ENCODE measurements at regions not wholly inside any gene's neighbourhood (a gene's known extent, or its start where the extent isn't known, plus 50 kb on each side); places are given as distances from the start of the nearest gene placed in this dataset.

DNA sequence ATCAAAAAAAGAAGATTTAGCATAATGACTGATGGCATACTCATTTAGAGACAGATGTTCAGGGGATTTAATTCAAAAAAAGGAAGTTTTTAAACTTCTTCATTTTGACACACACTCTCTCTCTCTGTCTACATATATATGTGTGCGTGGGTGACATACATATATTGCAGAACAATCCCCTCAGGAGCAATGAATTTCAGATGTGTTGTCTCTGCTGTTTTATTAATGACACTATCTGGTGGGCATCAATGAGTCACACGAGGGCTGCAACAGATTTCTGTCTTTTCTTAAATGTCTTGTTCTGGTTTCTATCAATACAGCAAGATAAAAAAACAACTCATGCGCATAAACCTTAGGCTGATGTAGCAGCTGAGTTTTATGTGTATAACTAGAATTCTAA is 123.5 kb upstream of the SLCO6A1 start:
- H4K20me1 ChIP-seq (replicated peaks in 1 of 2; ENCODE audit: control insufficient read depth in 1 of 2, insufficient read depth in 2 of 2, low read length in 2 of 2): no peaks in the 10 kb centered on the region
- no peaks in the 10 kb centered on the region for H3K4me1 ChIP-seq (replicated peaks in 1 of 4; ENCODE audit: control insufficient read depth in 3 of 4, insufficient read depth in 4 of 4, low read length in 3 of 4)
- H3K27me3 ChIP-seq (replicated peaks in 1 of 4; ENCODE audit: control insufficient read depth in 3 of 4, extremely low read depth in 1 of 4, insufficient read depth in 3 of 4, low read length in 3 of 4): peaks cover 0 to 2% (median 0%) of the 10 kb centered on the region in 4 experiments; a peak in 1 of 7 replicates
- 93% methylated on average over 3 of the region's 3 CpGs; no CpG with 5 or more reads in 1 of the 2 experiments for WGBS, 2 experiments (ENCODE audit: extremely low coverage in 1 of 2, insufficient coverage in 1 of 2, insufficient read length in 1 of 2, insufficient replicate concordance in 2 of 2, low coverage in 1 of 2, low lambda C conversion rate in 2 of 2, missing lambda C conversion rate in 1 of 2)
- H2BK120ac ChIP-seq (replicated peaks; ENCODE audit: low read depth, low read length): no peak overlapping the region
- no peak overlapping the region for H2BK20ac ChIP-seq (ENCODE audit: low read length)
- no peak overlapping the region for H2BK12ac ChIP-seq (ENCODE audit: low read depth, low read length)
- H3K36me3 ChIP-seq (ENCODE audit: control insufficient read depth in 2 of 4, insufficient read depth in 4 of 4, low read length in 3 of 4): no peaks in the 10 kb centered on the region
- no peak overlapping the region for H3K9ac ChIP-seq (replicated peaks in 1 of 4; ENCODE audit: extremely low read depth in 1 of 4, low read depth in 3 of 4, low read length in 3 of 4)
- no peak overlapping the region for H3K4me3 ChIP-seq (ENCODE audit: extremely low read depth in 1 of 4, insufficient read depth in 2 of 4, low read depth in 3 of 4, low read length in 4 of 4)
- ChIA-PET POLR2A (ENCODE audit: partially characterized antibody) (no interaction called here), CTCF (ENCODE audit: partially characterized antibody) (no interaction called here)
- H3K79me2 ChIP-seq (ENCODE audit: control insufficient read depth in 1 of 2, insufficient read depth in 2 of 2, low read length in 2 of 2): no peaks in the 10 kb centered on the region
- no peak overlapping the region for H3K14ac ChIP-seq (ENCODE audit: insufficient read length)
- H3K18ac ChIP-seq (ENCODE audit: extremely low read depth, low read length): no peak overlapping the region
- no peak overlapping the region for H2AK5ac ChIP-seq (ENCODE audit: low read depth, low read length)
- no peak overlapping the region for H2AFZ ChIP-seq (ENCODE audit: low read length)
- no peak overlapping the region for H4K5ac ChIP-seq (ENCODE audit: insufficient read length, low read depth, low read length)
- no peak overlapping the region for H3K56ac ChIP-seq (replicated peaks; ENCODE audit: insufficient read length, low read depth, low read length)
- H3K27ac ChIP-seq (ENCODE audit: low read depth, low read length): no peak overlapping the region
- no peak overlapping the region for H4K91ac ChIP-seq (replicated peaks; ENCODE audit: insufficient read length, low read length)
- no peak overlapping the region for H3K4me2 ChIP-seq (ENCODE audit: insufficient read depth in 1 of 2, low read depth in 2 of 2, low read length in 2 of 2)
- H3K4ac ChIP-seq (replicated peaks; ENCODE audit: insufficient read length, low read depth, low read length): no peak overlapping the region
- H3K23me2 ChIP-seq (ENCODE audit: low read depth, low read length): no peaks in the 10 kb centered on the region
- no peaks in the 10 kb centered on the region for H3K9me3 ChIP-seq (ENCODE audit: insufficient read depth in 2 of 2, low read depth in 1 of 2, low read length in 1 of 2)
- H2BK5ac ChIP-seq (ENCODE audit: low read depth, low read length): no peak overlapping the region
- no peak for FAIRE-seq
- no peak overlapping the region for H2BK15ac ChIP-seq (ENCODE audit: low read length)
- no peaks in the 10 kb centered on the region for H3K79me1 ChIP-seq (ENCODE audit: low read depth, low read length)
- no peak overlapping the region for H3K23ac ChIP-seq (ENCODE audit: insufficient read length)
- no peak for DNase-seq (ENCODE audit: low read depth in 1 of 2, low spot score in 2 of 2)
- H4K8ac ChIP-seq (ENCODE audit: extremely low read depth, insufficient read depth, low read length): no peak overlapping the region
- TF ChIP-seq FOSL1 (IDR thresholded peaks at IDR 0.05; ENCODE audit: insufficient read depth, low read depth, low read length): no peak
- no peak for TF ChIP-seq SAP30 (IDR thresholded peaks at IDR 0.05; ENCODE audit: insufficient read depth, insufficient replicate concordance, low read length)
- no peak for TF ChIP-seq CHD2 (IDR thresholded peaks at IDR 0.05; ENCODE audit: low read length)
- TF ChIP-seq PHF8 (conservative IDR thresholded peaks at IDR 0.05; ENCODE audit: low read depth, low read length): no peak
- no peak for TF ChIP-seq CTBP2 (IDR thresholded peaks at IDR 0.05; ENCODE audit: borderline replicate concordance, insufficient read depth, insufficient read length, low read length)
- TF ChIP-seq MAFK (IDR thresholded peaks at IDR 0.05; ENCODE audit: low read depth, low read length): no peak
- no peak for TF ChIP-seq SP2 (IDR thresholded peaks at IDR 0.05; ENCODE audit: low read length)
- TF ChIP-seq, protein P1, sequence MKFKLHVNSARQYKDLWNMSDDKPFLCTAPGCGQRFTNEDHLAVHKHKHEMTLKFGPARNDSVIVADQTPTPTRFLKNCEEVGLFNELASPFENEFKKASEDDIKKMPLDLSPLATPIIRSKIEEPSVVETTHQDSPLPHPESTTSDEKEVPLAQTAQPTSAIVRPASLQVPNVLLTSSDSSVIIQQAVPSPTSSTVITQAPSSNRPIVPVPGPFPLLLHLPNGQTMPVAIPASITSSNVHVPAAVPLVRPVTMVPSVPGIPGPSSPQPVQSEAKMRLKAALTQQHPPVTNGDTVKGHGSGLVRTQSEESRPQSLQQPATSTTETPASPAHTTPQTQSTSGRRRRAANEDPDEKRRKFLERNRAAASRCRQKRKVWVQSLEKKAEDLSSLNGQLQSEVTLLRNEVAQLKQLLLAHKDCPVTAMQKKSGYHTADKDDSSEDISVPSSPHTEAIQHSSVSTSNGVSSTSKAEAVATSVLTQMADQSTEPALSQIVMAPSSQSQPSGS (IDR thresholded peaks at IDR 0.05; ENCODE audit: low read length): no peak
- TF ChIP-seq SIRT6 (IDR thresholded peaks at IDR 0.05; ENCODE audit: low read length): no peak
- no peak for TF ChIP-seq NANOG (IDR thresholded peaks at IDR 0.05; ENCODE audit: insufficient read depth, low read depth, low read length, poor library complexity, severe bottlenecking)
- no peak for TF ChIP-seq JUN (IDR thresholded peaks at IDR 0.05; ENCODE audit: low read depth, low read length)
- TF ChIP-seq KDM1A (IDR thresholded peaks at IDR 0.05; ENCODE audit: borderline replicate concordance, low read length): no peak
- TF ChIP-seq CBX8 (IDR thresholded peaks at IDR 0.05; ENCODE audit: borderline replicate concordance, low read depth, low read length): no peak
